Stomach (tissue), 4 donors: ENCODE measurements at regions not wholly inside any gene's neighbourhood (a gene's known extent, or its start where the extent isn't known, plus 50 kb on each side); places are given as distances from the start of the nearest gene placed in this dataset.

ENCODE experiments used
- CTCF ChIP-seq, 7 experiments: fragments of 450-650 bp in 4 of 7; fragments of 200-600 bp in 3 of 7; sonication (generic) in 3 of 7; IDR thresholded peaks; one replicate each; pipeline ENCODE4 v1.5.1; 2016 to 2019; ENCODE audit warnings: antibody characterized with exemption in 7 of 7, control low read depth in 2 of 7, mild to moderate bottlenecking in 1 of 7
- POLR2AphosphoS5 ChIP-seq, 3 donors: sonication (generic); formaldehyde crosslinking; IDR thresholded peaks; one replicate each; pipeline ENCODE4 v1.6.1; 2016; ENCODE audit warnings: antibody characterized with exemption in 3 of 3

GRCh38 chr10:65313406-65313805, 1612.4 kb upstream of the LRRTM3 start:
- TF ChIP-seq CTCF (IDR thresholded peaks at IDR 0.05) (no peak), POLR2AphosphoS5 (IDR thresholded peaks at IDR 0.05) (no peak)
